GM21515 (cell line): ENCODE measurements at regions not wholly inside any gene's neighbourhood (a gene's known extent, or its start where the extent isn't known, plus 50 kb on each side); places are given as distances from the start of the nearest gene placed in this dataset.

ENCODE experiments used
- ATAC-seq: cut with Tn5 transposase; IDR thresholded peaks from one replicate; pipeline ENCODE4 v1.9.1; 2021; ENCODE audit not compliant: unreplicated experiment

DNA sequence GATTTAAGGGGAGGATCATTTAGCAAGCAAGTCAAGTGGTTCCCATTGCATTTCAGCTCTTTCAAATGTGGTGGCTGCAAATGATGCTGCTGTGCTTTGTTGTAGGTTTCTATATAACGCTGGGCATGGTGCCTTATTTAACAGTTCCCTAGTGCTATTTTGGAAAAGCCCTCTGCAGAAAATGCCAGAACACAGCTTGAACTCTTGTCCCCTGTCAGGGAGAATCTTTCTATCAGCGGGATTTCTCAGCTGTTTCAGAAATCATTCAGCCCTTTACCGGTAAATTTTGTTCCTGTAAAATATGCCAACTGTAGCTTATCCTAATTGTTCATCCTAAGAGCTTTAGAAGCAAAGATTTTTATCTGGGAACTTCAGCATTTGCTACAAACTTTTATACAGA lies 77.8 kb upstream of the DTNA start:
- ATAC-seq: no peak

DNA sequence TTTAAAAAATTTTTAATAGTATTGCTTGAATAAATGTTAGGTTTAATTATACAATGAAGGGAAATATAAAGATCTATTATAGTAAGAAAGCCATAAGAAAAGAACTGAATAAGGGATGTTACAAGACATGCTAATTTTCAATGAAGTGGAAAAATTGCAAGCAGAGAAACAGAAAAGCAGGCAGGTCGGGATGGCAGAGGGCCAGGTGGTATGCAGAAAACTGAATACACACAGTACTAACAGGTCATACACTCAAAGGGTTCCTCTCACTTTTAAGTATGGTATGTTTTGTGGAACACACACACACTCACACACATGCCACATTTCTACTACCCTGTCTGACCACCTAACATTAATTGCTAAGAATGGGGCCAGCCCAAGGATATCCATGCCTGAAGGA lies 76.7 kb upstream of the DTNA start:
- no peak for ATAC-seq

GRCh38 chr18:34637094-34637801 lies 72.8 kb upstream of the DTNA start:
- no peak for ATAC-seq

GRCh38 chr18:34639687-34640086 lies 70.4 kb upstream of the DTNA start:
- no peak for ATAC-seq

- ATAC-seq: no peak
These were observed 69.8 kb upstream of the DTNA start for GRCh38 chr18:34640276-34640675.

GRCh38 chr18:34643989-34644388 lies 66.1 kb upstream of the DTNA start:
- ATAC-seq: no peak

DNA sequence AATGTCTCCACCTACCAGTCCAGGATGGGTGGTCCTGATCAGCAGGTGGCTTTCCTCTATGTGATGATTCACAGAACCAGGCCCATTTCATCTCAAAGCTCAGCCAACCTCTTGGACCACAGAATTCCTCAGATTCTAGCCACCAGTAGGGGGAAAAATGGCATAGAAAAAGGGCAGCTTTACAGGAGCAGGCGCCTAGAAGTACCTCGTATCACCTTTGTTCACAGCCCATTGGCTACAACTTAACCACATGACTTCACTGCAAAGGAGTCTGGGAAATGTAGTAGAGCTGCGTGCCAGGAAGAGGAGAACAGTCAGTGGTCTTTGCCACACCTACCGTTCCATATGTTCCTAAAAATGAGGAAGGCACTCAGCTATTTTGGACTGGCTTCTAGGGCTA lies 62.8 kb upstream of the DTNA start:
- ATAC-seq: peak; percentile 75

DNA sequence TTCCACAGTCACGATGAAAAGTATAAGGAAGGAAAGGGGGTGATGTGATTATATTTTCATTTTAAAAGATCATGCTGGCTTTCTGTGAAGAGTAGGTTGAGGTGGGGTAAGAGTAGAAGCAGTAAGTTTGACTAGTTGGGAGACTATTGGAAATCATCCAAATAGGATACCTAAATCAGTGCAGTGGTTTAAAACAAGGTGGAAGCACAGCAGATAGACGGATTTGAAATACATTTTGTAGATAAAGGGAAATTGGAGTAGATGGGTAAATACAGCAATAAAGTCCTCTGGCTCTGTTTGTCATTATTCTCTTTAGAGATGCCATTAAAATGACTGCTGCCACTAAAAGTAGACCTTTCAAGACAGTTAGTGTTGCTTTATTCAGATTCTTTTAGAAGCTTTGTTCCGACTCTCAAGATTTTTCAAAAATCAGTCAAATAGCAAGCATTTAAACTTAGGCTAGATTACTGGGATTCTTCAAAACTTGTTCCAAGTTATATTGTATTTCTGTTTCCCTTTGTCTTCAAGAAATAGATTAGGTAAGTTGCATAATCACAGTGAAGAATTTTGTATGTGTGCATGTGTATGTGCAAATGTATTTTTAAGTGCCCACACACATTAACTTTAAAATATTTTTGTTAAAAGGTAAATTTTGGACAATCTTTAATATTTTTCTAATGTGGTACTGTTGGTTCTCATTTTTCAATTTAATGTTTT lies 61.7 kb upstream of the DTNA start:
- no peak for ATAC-seq

- ATAC-seq: no peak
These were observed 61.0 kb upstream of the DTNA start for GRCh38 chr18:34649080-34649479.

DNA sequence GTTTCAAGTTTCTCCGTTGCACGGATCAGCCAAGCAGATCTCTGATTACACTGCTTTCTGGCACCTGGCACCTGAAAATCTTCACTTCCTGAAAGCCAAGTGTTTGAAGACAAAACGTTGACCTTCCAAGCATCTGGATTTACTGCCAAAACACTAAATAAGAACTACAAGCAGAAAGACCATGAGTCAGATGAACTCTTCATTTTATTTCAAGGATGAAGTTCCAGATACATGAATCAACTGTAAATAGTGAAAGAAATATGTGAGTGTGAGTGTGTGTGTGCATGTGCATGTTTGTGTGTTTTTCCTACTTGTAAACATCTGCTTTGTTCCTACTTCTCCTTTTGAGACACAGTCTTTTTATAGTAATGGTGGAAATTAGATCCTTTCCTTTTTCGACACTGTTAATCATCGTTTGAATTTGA lies 60.0 kb upstream of the DTNA start:
- ATAC-seq: no peak

DNA sequence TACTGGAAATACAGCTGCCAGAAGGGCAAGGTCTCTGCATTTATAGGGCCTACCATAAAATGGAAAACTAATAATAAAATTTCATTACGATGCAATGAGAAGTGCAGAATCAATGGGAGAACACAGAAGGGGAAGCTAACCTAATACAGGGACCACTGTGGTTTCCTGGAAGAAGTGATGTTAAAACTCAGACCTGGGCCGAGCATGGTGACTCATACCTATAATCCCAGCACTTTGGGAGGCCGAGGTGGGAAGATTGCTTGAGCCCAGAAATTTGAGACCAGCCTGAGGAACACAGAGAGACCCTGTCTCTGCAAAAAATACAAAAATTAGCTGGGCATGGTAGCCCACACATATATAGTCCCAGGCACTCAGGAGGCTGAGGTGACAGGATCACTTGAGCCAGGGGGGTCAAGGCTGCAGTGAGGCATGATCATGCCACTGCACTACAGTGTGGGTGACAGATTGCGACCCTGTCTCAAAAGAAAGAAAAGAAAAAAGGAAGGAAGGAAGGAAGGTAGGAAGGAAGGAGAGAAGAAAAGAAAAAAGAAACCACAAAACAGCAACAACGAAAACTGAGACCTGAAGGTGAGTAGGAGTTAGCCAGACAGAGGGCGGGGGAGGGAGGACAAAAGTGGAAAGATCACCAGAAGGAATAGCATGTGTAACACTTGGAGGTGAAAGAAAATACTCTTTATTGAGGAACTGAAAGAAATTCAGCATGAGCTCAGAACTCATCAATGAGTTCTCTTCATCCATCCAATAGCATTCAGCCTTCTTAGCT lies 58.3 kb upstream of the DTNA start:
- ATAC-seq: no peak

- no peak for ATAC-seq
These were observed 55.0 kb upstream of the DTNA start for GRCh38 chr18:34655131-34655530.

DNA sequence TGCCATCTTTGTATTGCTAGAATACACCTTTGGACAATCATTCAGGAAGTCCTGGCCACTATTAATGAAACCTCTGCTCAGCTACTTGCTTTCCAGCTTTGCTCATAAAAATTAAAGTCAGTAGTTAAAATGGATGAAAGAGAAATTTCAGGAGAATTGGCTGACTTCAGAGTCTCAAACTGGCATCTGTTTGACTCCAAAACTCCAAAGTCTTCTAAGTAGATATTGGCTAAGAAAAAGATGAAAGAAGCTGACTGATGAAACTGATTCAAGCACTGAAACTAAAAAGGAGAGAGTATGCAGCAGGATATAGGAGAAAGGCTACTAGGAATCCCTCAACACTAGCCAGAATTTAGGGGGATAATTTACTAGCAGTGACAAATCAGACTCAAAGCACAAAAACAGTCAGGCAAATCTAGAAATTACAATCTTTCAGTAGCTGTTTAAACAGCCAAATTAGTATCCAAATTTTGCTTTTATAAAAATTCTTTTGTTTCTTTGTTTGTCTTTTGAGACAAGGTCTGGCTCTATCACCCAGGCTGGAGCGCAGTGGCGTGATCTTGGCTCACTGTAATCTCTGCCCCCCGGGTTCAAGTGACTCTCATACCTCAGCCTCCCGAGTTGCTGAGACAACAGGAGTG lies 52.1 kb upstream of the DTNA start:
- ATAC-seq: no peak

GRCh38 chr18:34659579-34660517 lies 50.2 kb upstream of the DTNA start:
- no peak for ATAC-seq
